Fibroblast of skin of right quadriceps (primary cell): ENCODE measurements at regions not wholly inside any gene's neighbourhood (a gene's known extent, or its start where the extent isn't known, plus 50 kb on each side); places are given as distances from the start of the nearest gene placed in this dataset.
A peak's percentile ranks its signal among the peaks of the same experiment; 100 is the strongest.

Source experiments
- DNase-seq: peaks from one replicate; pipeline ENCODE4 v3.0.0-alpha.2; 2013

DNA sequence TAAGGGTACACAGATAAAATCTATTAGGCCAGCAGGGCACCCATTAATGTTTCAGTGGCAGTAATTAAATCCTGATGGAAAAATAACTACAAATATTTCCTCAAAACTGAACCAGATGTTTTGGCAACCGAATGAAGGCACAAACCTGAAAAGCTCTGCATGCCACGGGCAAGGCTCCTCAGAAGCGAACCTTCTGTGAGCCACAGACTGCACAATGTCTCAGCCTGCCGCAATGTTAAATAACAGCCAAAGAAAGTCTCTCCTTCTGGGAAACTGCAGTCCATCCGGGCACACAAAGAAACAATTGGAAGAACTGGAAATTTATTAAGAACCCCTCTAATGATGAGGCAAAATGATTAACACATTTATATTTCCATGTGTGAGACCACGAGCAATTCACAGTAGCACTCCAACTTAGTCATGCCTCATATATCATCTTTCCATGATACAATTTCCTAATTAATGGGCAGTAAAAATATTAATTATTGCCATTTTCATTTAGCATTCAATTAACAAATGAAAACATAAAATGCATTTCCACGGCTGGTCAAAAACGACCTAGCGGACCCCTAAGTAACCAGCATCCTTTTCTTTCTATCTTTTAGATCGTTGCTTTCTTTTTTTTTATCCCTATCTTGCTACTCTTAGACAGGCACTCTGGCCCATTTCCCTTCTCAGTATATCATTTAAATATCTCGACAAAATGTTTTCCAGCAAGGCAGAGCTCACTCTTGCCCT is 237.5 kb downstream of the EPHA4 start:
- DNase-seq, result peak; percentile 33

DNA sequence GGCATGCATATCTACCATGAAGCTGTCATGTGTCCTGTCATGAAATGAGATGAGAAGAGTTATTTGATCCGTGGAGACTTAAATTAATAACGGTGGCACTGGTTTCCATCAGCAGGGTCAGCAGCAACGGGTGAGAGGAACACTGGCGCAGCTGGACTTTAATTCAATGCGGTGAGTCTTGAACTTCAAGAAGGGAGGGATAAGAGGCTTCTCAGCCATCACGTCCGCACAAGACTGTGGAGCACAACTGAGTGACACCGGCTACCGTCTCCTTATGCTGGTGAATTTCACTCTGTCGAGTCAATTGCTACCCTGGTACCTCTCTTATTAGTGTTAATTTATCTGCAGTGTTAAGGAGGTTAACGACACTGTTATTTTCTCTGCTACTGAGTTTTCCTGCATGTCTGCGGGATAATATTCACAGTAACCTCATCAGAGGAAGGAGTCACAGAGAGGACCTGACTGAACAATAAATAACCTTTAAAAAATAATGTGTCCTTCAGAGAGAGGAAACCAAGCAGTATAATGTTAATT is 236.8 kb downstream of the EPHA4 start:
- no peak for DNase-seq

DNA sequence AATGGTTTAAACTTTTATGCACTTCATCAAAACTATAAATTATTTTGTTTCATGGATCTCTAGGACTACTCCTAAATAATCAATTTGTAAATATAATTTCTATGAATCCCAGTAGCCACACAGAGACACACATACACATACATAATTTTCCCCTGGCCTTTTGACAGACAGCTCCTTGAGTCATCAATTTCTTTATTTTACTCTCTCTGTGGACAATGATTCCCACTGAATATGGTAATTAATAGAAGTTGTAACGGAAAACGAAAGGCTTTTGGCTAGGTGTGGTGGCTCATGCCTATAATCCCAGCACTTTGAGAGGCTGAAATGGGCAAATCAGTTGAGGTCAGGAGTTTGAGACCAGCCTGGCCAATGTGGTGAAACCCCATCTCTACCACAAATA is 235.1 kb downstream of the EPHA4 start:
- DNase-seq, result no peak

DNA sequence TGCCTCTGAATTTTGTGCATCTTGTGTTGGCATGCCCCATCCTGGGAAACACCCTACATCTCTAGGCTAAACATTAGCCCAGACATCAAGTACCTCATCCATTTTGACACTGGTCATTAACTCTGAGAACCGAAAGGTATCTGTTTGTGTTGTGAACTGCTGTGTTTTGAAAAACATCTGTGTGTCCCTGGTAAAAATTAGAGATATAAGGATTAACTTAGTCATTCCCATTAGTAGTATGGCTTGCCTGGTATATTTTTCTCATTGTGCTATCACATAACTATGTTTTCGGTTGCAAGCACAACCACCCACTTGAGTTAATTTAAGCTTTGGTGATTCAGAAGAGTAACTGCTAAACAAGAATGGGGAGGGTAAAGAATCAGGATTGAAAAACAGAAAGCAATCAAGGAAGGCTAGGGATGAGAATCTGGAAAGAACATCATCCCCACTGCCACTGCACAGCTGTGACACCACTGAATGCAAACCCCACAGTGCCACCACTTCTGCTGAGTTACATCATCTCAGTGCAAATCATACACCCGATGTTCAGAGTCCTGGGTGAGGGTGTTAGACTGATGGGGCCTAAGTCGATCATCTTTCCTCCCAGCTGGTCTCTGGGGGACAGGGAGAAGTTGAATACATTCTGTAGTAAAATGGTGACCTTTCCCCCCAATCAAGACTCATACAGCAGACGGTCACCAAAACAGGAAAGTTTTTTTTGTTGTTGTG is 234.0 kb downstream of the EPHA4 start:
- no peak for DNase-seq

DNA sequence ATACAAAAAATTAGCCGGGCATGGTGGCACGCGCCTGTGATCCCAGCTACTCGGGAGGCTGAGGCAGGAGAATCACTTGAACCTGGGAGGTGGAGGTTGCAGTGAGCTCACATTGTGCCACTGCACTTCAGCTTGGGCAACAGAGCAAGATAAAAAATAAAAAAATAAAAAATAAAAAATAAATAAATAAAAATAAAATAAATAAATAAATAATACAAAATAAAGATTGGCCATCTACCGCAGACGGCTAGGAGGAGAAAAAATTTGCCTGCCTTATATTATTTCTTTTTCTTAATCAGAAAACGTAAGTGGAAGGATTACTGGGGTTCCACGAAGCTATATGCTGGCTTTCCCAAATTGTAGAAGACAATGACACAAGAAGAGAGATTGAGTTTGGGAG is 229.7 kb downstream of the EPHA4 start:
- DNase-seq, result no peak

DNA sequence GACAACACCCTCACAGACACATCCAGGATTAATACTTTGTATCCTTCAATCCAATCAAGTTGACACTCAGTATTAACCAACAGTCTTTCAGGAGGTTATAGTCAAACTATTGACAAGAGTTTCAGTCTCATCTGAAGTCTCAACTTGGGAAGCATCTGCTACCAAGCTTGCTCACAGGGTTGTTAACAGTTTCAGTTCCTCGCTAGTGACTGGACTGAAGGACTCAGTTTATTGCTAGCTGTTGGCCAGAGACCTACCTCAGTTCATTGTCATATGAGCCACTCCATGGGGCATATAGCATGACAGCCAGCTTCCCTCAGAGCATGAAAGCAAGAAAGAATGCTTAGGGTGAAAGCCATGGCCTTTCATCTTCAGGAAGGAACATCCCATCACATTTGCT is 228.6 kb downstream of the EPHA4 start:
- no peak for DNase-seq

DNA sequence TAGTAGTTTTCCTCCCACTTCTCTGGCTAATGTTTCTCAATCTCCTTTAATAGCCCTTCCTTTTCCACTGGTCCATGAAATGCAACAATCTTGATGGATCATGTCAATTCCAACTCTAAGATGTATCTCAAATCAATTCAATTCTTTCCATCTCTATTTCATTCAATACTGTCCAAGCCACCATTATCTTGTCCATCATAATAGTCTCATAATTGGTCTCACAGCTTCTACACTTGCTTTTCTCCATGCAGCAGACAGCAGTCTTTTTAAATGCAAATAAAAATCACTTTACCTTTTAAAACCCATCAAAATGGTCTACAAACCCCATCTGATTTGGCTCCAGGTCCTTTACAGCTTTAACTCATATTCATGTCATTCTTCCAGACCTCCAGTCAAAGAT is 226.6 kb downstream of the EPHA4 start:
- DNase-seq, result no peak

DNA sequence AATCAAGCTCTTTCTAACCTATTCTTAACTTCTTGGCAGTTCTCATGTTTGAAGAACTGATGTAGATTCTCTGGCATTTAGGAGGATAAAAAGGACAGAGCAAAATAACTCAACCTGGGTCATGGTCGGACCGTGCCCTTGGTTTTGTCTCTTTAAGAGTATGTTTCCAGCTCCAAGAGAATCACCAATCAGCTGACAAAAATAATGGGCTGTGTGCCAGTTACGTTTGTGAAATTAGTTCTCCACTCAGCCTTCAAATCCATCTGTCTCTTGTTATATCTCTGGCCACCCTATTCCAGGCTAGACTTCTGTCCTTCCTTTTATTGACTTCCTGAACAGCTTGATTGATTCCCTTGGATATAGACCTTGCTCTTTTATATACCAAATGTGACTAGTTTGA is 225.7 kb downstream of the EPHA4 start:
- no peak for DNase-seq

DNA sequence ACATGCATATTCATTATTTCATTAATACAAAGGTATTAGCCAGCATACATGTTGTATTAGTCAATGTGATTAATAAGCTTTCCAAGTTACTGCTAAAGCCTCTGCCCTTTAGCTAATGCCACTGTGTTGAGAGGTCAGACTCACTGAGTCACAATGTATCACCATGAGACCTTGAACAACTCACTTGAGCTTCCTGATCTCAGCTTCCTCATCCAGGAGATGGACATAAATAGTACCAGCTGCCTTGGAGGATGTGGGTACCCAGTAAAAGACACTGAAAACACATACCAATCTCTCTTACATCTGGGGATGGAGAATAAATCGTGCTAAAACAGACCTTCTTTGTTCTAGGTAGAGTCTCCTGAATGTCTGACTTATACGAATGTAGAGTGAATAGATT is 224.6 kb downstream of the EPHA4 start:
- peak; percentile 17 for DNase-seq

DNA sequence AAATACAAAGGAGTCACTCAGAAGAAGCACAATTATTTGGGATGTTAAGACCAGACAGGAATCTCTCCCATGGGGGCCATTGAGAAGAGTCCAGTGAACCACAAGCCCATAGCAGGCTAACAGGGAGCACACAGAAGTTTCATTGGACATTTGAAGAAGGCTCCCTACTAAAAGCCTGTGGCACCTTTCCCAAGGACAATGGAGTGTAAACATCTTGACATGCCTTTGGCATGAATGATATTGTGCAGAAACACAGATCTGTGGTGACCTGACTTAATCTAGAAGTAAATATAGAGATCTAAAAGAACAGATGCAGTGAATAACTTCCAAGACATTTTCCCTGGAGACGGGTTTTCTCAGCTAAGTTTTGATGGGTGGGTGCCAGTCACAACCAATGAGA is 221.5 kb downstream of the EPHA4 start:
- peak; percentile 17 for DNase-seq

DNA sequence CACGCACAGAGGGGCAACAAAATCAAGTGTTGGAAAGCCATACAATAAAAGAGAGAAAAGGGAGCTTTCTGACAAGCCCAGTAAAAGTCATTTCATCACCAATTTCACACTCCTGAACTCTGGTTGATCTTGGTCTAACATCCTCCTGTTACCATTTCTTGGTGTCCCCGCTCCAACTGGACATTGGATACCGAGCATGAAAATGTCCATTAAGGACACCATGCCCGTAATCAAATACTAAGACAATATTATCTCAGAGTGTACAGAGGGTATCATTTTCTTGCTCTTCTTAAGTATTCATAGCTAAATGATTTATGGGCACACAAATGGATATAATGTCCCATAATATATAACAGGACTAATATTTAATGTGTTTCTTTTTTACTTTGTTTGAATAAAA is 218.9 kb downstream of the EPHA4 start:
- no peak for DNase-seq

DNA sequence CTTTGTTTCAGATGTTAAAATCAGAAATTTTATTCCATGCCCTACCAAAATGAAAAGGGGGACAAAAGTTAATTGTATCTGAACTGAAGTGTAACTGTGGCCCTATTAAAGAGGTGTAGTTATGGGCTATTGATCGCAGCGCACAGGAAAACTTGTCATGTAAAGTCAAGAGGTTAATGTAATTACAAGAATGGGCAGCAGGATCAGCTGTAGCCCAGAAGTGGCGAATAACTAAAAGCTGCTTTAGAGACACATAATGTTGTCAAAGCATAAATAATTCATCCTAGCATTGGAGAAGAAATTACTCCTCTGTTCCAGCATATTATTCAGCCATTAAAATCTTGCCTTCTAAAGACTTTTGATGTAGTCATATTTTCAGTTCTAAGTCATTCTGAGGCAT is 211.8 kb downstream of the EPHA4 start:
- DNase-seq, result no peak

DNA sequence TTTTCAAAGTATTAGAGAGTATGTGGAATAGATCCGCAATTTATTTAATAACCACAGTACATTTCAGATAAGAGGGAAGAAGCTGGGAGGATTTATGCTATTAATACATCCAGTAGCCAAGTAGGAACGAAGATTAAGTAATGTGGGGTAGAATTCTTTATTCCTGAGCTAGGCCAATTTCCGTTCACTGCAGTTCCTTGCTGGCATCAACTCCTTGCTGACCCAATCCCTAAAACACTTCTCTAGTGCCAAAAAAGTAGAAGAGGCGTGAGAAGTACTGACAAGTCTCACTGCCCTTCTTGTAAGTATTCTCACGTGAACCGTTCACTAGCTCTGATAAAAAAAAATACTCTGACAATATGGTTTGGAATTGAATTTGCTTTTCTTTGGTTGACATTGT is 211.4 kb downstream of the EPHA4 start:
- DNase-seq, result no peak

DNA sequence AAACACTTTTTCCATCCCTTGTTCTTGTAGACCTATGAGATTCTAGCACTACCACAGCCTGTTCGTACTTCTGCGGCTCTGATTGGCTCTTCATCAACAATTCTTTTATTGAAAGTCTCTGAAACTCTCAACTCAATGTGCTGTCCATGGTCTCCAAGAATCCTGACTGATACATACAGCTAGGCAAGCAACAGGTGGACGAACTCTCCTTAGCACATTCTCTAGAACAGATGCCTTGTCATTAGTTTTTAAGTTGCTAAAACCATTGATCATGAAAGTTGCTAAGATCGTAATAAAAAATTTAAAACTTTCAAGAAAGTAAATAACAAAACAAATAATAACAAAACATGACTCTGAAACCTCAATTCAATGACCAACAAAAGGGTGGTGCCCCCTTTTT is 210.5 kb downstream of the EPHA4 start:
- DNase-seq, result no peak

DNA sequence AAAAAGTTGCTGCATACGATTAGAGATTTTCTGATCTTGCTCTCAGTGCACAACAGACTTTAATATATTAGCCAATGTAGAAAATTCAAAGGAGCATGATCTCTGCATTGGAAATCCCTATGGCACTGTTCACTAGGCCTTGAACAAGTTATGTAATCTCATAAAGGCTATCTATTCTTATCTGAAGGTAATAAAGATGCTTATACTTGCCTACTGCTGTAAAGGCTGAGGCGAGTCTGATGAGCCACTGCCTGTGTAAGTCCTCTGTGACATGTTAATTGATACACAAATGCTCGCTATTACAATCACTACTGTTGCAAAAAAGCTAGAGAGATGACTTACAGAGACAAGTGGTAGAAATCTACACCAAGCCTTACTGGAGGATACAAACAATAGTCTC is 207.4 kb downstream of the EPHA4 start:
- no peak for DNase-seq
